HepG2 (cell line): ENCODE measurements at regions not wholly inside any gene's neighbourhood (a gene's known extent, or its start where the extent isn't known, plus 50 kb on each side); places are given as distances from the start of the nearest gene placed in this dataset.

Source experiments
- ATAC-seq: fragments of 200-7000 bp; cut with Tn5 transposase; 3 replicates; pipeline ENCODE4 v1.9.1; 2020; ENCODE audit warnings: mild to moderate bottlenecking, moderate library complexity
- BruUV-seq: library from RNA; stranded (reverse); fragments of 400-500 nt; replicated peaks from 2 replicates; lab custom pipeline; 2021; lab: Mats Ljungman, UMichigan
- CTCF ChIA-PET: fragments of 300-600 bp; formaldehyde crosslinking; extraction: SDS; loops from one replicate; lab custom pipeline; 2021; ENCODE audit warnings: low total read pairs, inconsistent platforms, low intra/inter-chr PET ratio; lab: Yijun Ruan, JAX
- POLR2A ChIA-PET: fragments of 350-600 bp; sonication (Branson Sonifier 250); formaldehyde crosslinking; loops from one replicate; lab custom pipeline; 2020; ENCODE audit warnings: antibody characterized with exemption, inconsistent platforms; lab: Yijun Ruan, JAX
- DNase-seq: peaks from one replicate; pipeline ENCODE4 v3.0.0-alpha.2; 2015; ENCODE audit warnings: low spot score
- FAIRE-seq: peaks from 3 replicates; lab custom pipeline; 2011; peaks lifted over from hg19 to GRCh38; lab: Jason Lieb, UNC
- H2AFZ ChIP-seq: one replicate; pipeline ENCODE4 v1.6.1; 2011; ENCODE audit warnings: low read length, inconsistent platforms
- H3K27ac ChIP-seq: fragments of 300-600 bp; 3 replicates; pipeline ENCODE4 v1.8.0; 2011; ENCODE audit warnings: mixed run types, mild to moderate bottlenecking, mixed read lengths, low read length, inconsistent platforms; ENCODE audit not compliant: insufficient read depth; ENCODE audit errors: extremely low read length
- H3K27me3 ChIP-seq, 2 experiments: fragments of 200-600 bp in 1 of 2; 2 replicates in 1 of 2; 3 replicates in 1 of 2; pipeline versions ENCODE4 v1.6.0 to v1.8.0; 2011; ENCODE audit warnings: low read length in 2 of 2, mild to moderate bottlenecking in 2 of 2, moderate library complexity in 2 of 2, inconsistent platforms in 1 of 2; ENCODE audit not compliant: insufficient read depth in 2 of 2, control insufficient read depth in 1 of 2
- H3K36me3 ChIP-seq, 2 experiments: fragments of 200-600 bp in 1 of 2; replicated peaks in 1 of 2; 2 replicates in 1 of 2; 3 replicates in 1 of 2; pipeline versions ENCODE4 v1.5.1 to v1.8.0; 2011; ENCODE audit warnings: low read length in 2 of 2, inconsistent platforms in 1 of 2; ENCODE audit not compliant: insufficient read depth in 2 of 2, control insufficient read depth in 1 of 2
- H3K4me1 ChIP-seq: 2 replicates; pipeline ENCODE4 v1.5.1; 2012; ENCODE audit warnings: low read length, inconsistent platforms; ENCODE audit not compliant: insufficient read depth
- H3K4me2 ChIP-seq: 2 replicates; pipeline ENCODE4 v1.6.0; 2011; ENCODE audit warnings: low read depth, low read length, inconsistent platforms
- H3K4me3 ChIP-seq, 3 experiments: fragments of 200-600 bp in 1 of 3; sonication (generic), shearing (Covaris generic) in 1 of 3; replicated peaks in 1 of 3; 2 replicates each; pipeline ENCODE4 v1.5.1; 2011 to 2016; ENCODE audit warnings: low read length in 3 of 3, inconsistent platforms in 2 of 3, low read depth in 2 of 3, mild to moderate bottlenecking in 2 of 3, control low read depth in 1 of 3, mixed read lengths in 1 of 3; ENCODE audit not compliant: insufficient read depth in 1 of 3
- H3K79me2 ChIP-seq: one replicate; pipeline ENCODE4 v1.6.1; 2011; ENCODE audit warnings: low read length, inconsistent platforms; ENCODE audit not compliant: insufficient read depth
- H3K9ac ChIP-seq: 2 replicates; pipeline ENCODE4 v1.6.0; 2011; ENCODE audit warnings: mild to moderate bottlenecking, low read depth, low read length, inconsistent platforms; ENCODE audit not compliant: insufficient read depth
- H3K9me3 ChIP-seq: 2 replicates; pipeline ENCODE4 v1.5.1; 2012; ENCODE audit warnings: mild to moderate bottlenecking, low read length
- H4K20me1 ChIP-seq: 2 replicates; pipeline ENCODE4 v1.6.0; 2011; ENCODE audit warnings: inconsistent platforms, mild to moderate bottlenecking, low read length, moderate library complexity; ENCODE audit not compliant: insufficient read depth
- ARID5B ChIP-seq: IDR thresholded peaks from 2 replicates; pipeline ENCODE4 v1.4.0; 2020; ENCODE audit warnings: mild to moderate bottlenecking, missing genetic modification reagents
- CTCF ChIP-seq: sonication (generic); formaldehyde crosslinking; IDR thresholded peaks from 2 replicates; pipeline ENCODE4 v1.5.0; 2020; ENCODE audit warnings: mild to moderate bottlenecking, missing genetic modification reagents, moderate library complexity
- HNF4A ChIP-seq: sonication (generic); formaldehyde crosslinking; IDR thresholded peaks from 2 replicates; pipeline ENCODE4 v1.4.0; 2020; ENCODE audit warnings: missing genetic modification reagents
- PAXIP1 ChIP-seq: sonication (generic); formaldehyde crosslinking; conservative IDR thresholded peaks from 2 replicates; pipeline ENCODE4 v1.4.0; 2020; ENCODE audit warnings: mild to moderate bottlenecking, missing genetic modification reagents, moderate library complexity
- PPARG ChIP-seq: conservative IDR thresholded peaks from 2 replicates; pipeline ENCODE4 v1.6.1; 2016; ENCODE audit warnings: missing biosample characterization, missing genetic modification reagents
- ZFP37 ChIP-seq: sonication (generic); formaldehyde crosslinking; IDR thresholded peaks from 2 replicates; pipeline ENCODE4 v1.4.0; 2020; ENCODE audit warnings: missing genetic modification reagents, borderline replicate concordance
- ZNF704 ChIP-seq: sonication (generic); formaldehyde crosslinking; IDR thresholded peaks from 2 replicates; pipeline ENCODE4 v1.8.1; 2023; ENCODE audit warnings: mild to moderate bottlenecking, inconsistent platforms, moderate library complexity, missing genetic modification reagents, borderline replicate concordance
- WGBS: methylation state at CpG from one replicate; pipeline ENCODE4 v1.1.6; 2017; ENCODE audit warnings: low lambda C conversion rate; 5-methylcytosine and 5-hydroxymethylcytosine counted together
- in situ Hi-C: cut with HindIII; loops from 2 replicates; pipeline ENCODE4 v1.10.0; 2017; ENCODE audit warnings: low pct_unique_long_range_greater_than_20kb; ENCODE audit not compliant: extremely low pct_ligation_motif_present
- intact Hi-C: fragments of 100-400 bp; cut with micrococcal nuclease; formaldehyde crosslinking; loops from one replicate; pipeline ENCODE4 v1.10.0; 2022; ENCODE audit not compliant: unreplicated experiment

GRCh38 chr13:40368127-40368891, 298.1 kb downstream of the FOXO1 start:
- FAIRE-seq = peak; percentile 75
- intact Hi-C loops (no loop called here), in situ Hi-C loops (no loop called here)

More at GRCh38 chr13:40368127-40368891, 298.1 kb downstream of the FOXO1 start:
- Histone ChIP-seq H3K9me3 (no peaks in the 10 kb centered on the region), H3K36me3 (no peaks in the 10 kb centered on the region), H3K9ac (no peak overlapping the region), H3K4me1 (peaks cover 44% of the 10 kb centered on the region), H3K27me3 (no peaks in the 10 kb centered on the region), H4K20me1 (no peaks in the 10 kb centered on the region), H3K27ac (no peak overlapping the region), H3K4me2 (peak overlapping the region; percentile 53; the same call in 1 of the 2 replicates), H2AFZ (no peak overlapping the region), H3K4me3 (no peak overlapping the region), H3K79me2 (no peaks in the 10 kb centered on the region)
- WGBS = 5% methylated on average over 6 of the region's 6 CpGs
- TF ChIP-seq PAXIP1 (peak; percentile 26; the same call in 1 of the 2 replicates), ZFP37 (no peak), HNF4A (CRISPR knock-in tag) (peak; percentile 78), PPARG (CRISPR knock-in tag) (peak; percentile 13; the same call in 1 of the 2 replicates), CTCF (no peak), ZNF704 (CRISPR knock-in tag) (no peak), ARID5B (CRISPR knock-in tag) (0 out of 2 replicates have a peak, but pooled peaks have one; percentile 33)
- DNase-seq (no peak), ATAC-seq (no peak)
- ChIA-PET CTCF (interaction anchor here (0.6 kb wide), 1 partner anchor 409 kb away, joined by 3 read pairs; no protein-coding TSS in a partner anchor), POLR2A (no interaction called here)
- BruUV-seq = no TSS peak
